Peyer's patch (tissue), 4 donors: ENCODE measurements at regions not wholly inside any gene's neighbourhood (a gene's known extent, or its start where the extent isn't known, plus 50 kb on each side); places are given as distances from the start of the nearest gene placed in this dataset.

Source experiments
- CTCF ChIP-seq, 6 experiments: fragments of 450-650 bp in 4 of 6; fragments of 200-600 bp in 2 of 6; sonication (generic) in 1 of 6; IDR thresholded peaks; one replicate each; pipeline ENCODE4 v1.5.1; 2017 to 2019; ENCODE audit warnings: antibody characterized with exemption in 6 of 6, mild to moderate bottlenecking in 3 of 6, moderate library complexity in 1 of 6
- POLR2A ChIP-seq, 2 donors: fragments of 450-650 bp; IDR thresholded peaks; one replicate each; pipeline ENCODE4 v1.5.1; 2017; ENCODE audit warnings: antibody characterized with exemption in 2 of 2, mild to moderate bottlenecking in 2 of 2, moderate library complexity in 2 of 2

GRCh38 chr2:175356901-175357300 lies 175.4 kb upstream of the ATP5MC3 start:
- TF ChIP-seq CTCF (IDR thresholded peaks at IDR 0.05) (no peak), POLR2A (IDR thresholded peaks at IDR 0.05) (no peak)
